CD4-positive, alpha-beta T cell (primary cell): ENCODE measurements at regions not wholly inside any gene's neighbourhood (a gene's known extent, or its start where the extent isn't known, plus 50 kb on each side); places are given as distances from the start of the nearest gene placed in this dataset.

Source experiments
- ATAC-seq: fragments of 200-7000 bp; cut with Tn5 transposase; one replicate; pipeline ENCODE4 v1.10.0; 2022; ENCODE audit warnings: mild to moderate bottlenecking; ENCODE audit not compliant: poor library complexity
- CTCF ChIA-PET: fragments of 350-600 bp; sonication (Branson Sonifier 250); formaldehyde crosslinking; loops from one replicate; lab custom pipeline; 2021; ENCODE audit warnings: antibody characterized with exemption, inconsistent platforms; lab: Charles Lee
- POLR2A ChIA-PET: fragments of 350-600 bp; sonication (Branson Sonifier 250); formaldehyde crosslinking; loops from one replicate; lab custom pipeline; 2021; ENCODE audit warnings: antibody characterized with exemption, inconsistent platforms; lab: Charles Lee
- DNase-seq, 14 experiments: peaks; one replicate each; pipeline ENCODE4 v3.0.0-alpha.2; 2013 to 2020; ENCODE audit warnings: mixed read lengths in 2 of 14
- H3K27ac ChIP-seq, 2 donors: one replicate each; pipeline versions ENCODE4 v1.5.1 to v1.7.0; 2013; ENCODE audit warnings: low read length in 2 of 2, low read depth in 1 of 2, mild to moderate bottlenecking in 1 of 2
- H3K27me3 ChIP-seq, 2 experiments: 1 replicate in 1 of 2; 2 replicates in 1 of 2; pipeline versions ENCODE4 v1.6.1 to v1.7.0; 2013; ENCODE audit warnings: low read length in 2 of 2, control low read depth in 1 of 2, mild to moderate bottlenecking in 1 of 2, moderate library complexity in 1 of 2; ENCODE audit not compliant: insufficient read depth in 2 of 2, control insufficient read depth in 1 of 2
- H3K36me3 ChIP-seq: one replicate; pipeline ENCODE4 v1.6.1; 2013; ENCODE audit warnings: low read length, control low read depth; ENCODE audit not compliant: insufficient read depth
- H3K4me1 ChIP-seq: one replicate; pipeline ENCODE4 v1.6.1; 2013; ENCODE audit warnings: low read length, control low read depth; ENCODE audit not compliant: insufficient read depth
- H3K4me3 ChIP-seq: one replicate; pipeline ENCODE4 v1.5.1; 2013; ENCODE audit warnings: mild to moderate bottlenecking, low read length, moderate library complexity
- H3K9me3 ChIP-seq, 2 experiments: 1 replicate in 1 of 2; 2 replicates in 1 of 2; pipeline versions ENCODE4 v1.6.1 to v1.7.0; 2013; ENCODE audit warnings: low read length in 2 of 2, mild to moderate bottlenecking in 2 of 2, control low read depth in 1 of 2, moderate library complexity in 1 of 2; ENCODE audit not compliant: control insufficient read depth in 1 of 2, insufficient read depth in 1 of 2
- H3K27ac Mint-ChIP-seq: one replicate; pipeline ENCODE4 v1.8.0; 2020; ENCODE audit warnings: mixed read lengths
- H3K27me3 Mint-ChIP-seq: one replicate; pipeline ENCODE4 v1.8.0; 2021; ENCODE audit warnings: mixed read lengths
- H3K36me3 Mint-ChIP-seq: one replicate; pipeline ENCODE4 v1.8.0; 2021; ENCODE audit warnings: low read depth, mixed read lengths
- H3K4me1 Mint-ChIP-seq: one replicate; pipeline ENCODE4 v1.8.0; 2021; ENCODE audit warnings: low read depth, mixed read lengths
- H3K4me3 Mint-ChIP-seq: one replicate; pipeline ENCODE4 v1.8.0; 2020; ENCODE audit warnings: mild to moderate bottlenecking, mixed read lengths
- H3K9me3 Mint-ChIP-seq: one replicate; pipeline ENCODE4 v1.8.0; 2020; ENCODE audit warnings: mixed read lengths
- intact Hi-C, 2 experiments: fragments of 100-400 bp; cut with DNase I in 1 of 2; cut with micrococcal nuclease in 1 of 2; formaldehyde crosslinking; loops; one replicate each; pipeline versions ENCODE4 v1.15.1 to v1.9.0; 2023 to 2025; cut with DNase I, micrococcal nuclease
- TF ChIP-seq, protein P1 (sequence below): fragments of 200-600 bp; IDR thresholded peaks from one replicate; pipeline ENCODE4 v1.8.0; 2022; ENCODE audit warnings: antibody characterized with exemption, mild to moderate bottlenecking

- Mint-ChIP-seq H3K27ac (no peak overlapping the region), H3K27me3 (peaks cover 6% of the 10 kb centered on the region), H3K4me1 (no peaks in the 10 kb centered on the region), H3K4me3 (no peak overlapping the region), H3K36me3 (no peaks in the 10 kb centered on the region), H3K9me3 (no peaks in the 10 kb centered on the region)
- intact Hi-C loops = no loop called here
- Histone ChIP-seq H3K4me3 (no peak overlapping the region), H3K27me3 (peaks cover 0 to 4% of the 10 kb centered on the region in 2 experiments), H3K36me3 (no peaks in the 10 kb centered on the region), H3K4me1 (no peaks in the 10 kb centered on the region), H3K27ac (no peak overlapping the region), H3K9me3 (no peaks in the 10 kb centered on the region)
- ChIA-PET POLR2A (no interaction called here), CTCF (no interaction called here)
- ATAC-seq (no peak), DNase-seq (no peak)
- TF ChIP-seq, protein P1, sequence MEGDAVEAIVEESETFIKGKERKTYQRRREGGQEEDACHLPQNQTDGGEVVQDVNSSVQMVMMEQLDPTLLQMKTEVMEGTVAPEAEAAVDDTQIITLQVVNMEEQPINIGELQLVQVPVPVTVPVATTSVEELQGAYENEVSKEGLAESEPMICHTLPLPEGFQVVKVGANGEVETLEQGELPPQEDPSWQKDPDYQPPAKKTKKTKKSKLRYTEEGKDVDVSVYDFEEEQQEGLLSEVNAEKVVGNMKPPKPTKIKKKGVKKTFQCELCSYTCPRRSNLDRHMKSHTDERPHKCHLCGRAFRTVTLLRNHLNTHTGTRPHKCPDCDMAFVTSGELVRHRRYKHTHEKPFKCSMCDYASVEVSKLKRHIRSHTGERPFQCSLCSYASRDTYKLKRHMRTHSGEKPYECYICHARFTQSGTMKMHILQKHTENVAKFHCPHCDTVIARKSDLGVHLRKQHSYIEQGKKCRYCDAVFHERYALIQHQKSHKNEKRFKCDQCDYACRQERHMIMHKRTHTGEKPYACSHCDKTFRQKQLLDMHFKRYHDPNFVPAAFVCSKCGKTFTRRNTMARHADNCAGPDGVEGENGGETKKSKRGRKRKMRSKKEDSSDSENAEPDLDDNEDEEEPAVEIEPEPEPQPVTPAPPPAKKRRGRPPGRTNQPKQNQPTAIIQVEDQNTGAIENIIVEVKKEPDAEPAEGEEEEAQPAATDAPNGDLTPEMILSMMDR = no peak
Observed at GRCh38 chr3:30181581-30181980, 424.8 kb upstream of the TGFBR2 start.

DNA sequence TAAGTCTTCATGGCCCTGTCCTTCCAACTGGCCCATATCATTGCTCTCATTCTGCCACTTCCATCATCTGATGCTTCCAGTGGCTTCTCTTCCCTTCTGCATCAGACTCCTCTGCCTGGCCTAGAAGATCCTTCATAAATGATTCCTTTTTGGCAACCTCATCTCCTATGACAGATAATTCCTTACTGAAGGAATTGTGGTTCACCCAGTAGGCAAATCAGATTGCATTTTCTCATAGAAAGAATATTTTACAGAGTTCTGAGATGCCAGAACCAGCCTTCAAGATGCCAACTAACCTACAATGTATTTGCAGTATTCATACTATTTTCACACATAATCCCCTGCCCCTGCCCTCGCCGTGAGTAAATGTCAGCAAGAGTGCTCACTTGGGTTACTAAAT lies 423.0 kb upstream of the TGFBR2 start:
- no peak for ATAC-seq

GRCh38 chr3:30184091-30184810 lies 422.1 kb upstream of the TGFBR2 start:
- no peak overlapping the region for H3K27ac ChIP-seq
- intact Hi-C loops = no loop called here
- Mint-ChIP-seq H3K36me3 (no peaks in the 10 kb centered on the region), H3K27ac (no peak overlapping the region), H3K9me3 (no peaks in the 10 kb centered on the region), H3K27me3 (peaks cover 10% of the 10 kb centered on the region), H3K4me3 (no peak overlapping the region), H3K4me1 (no peaks in the 10 kb centered on the region)
- no peak overlapping the region for H3K4me3 ChIP-seq
- no peak for ATAC-seq
- no peaks in the 10 kb centered on the region for H3K4me1 ChIP-seq
- H3K27me3 ChIP-seq = peaks cover 0 to 4% of the 10 kb centered on the region in 2 experiments
- no peak for DNase-seq
- POLR2A ChIA-PET = no interaction called here
- TF ChIP-seq, protein P1 = no peak
- H3K9me3 ChIP-seq = no peaks in the 10 kb centered on the region
- no peaks in the 10 kb centered on the region for H3K36me3 ChIP-seq
- CTCF ChIA-PET = no interaction called here

More for the DNA sequence above, 423.0 kb upstream of the TGFBR2 start:
- H3K4me1 Mint-ChIP-seq = no peaks in the 10 kb centered on the region
- no peaks in the 10 kb centered on the region for H3K9me3 Mint-ChIP-seq
- Histone ChIP-seq H3K4me1 (no peaks in the 10 kb centered on the region), H3K4me3 (no peak overlapping the region), H3K9me3 (no peaks in the 10 kb centered on the region), H3K36me3 (no peaks in the 10 kb centered on the region), H3K27ac (no peak overlapping the region), H3K27me3 (peaks cover 0 to 4% of the 10 kb centered on the region in 2 experiments)
- no peak for DNase-seq
- no peaks in the 10 kb centered on the region for H3K36me3 Mint-ChIP-seq
- CTCF ChIA-PET = no interaction called here
- intact Hi-C loops = no loop called here
- POLR2A ChIA-PET = no interaction called here
- no peak overlapping the region for H3K4me3 Mint-ChIP-seq
- TF ChIP-seq, protein P1 = no peak
- peaks cover 10% of the 10 kb centered on the region for H3K27me3 Mint-ChIP-seq
- H3K27ac Mint-ChIP-seq = no peak overlapping the region
